AG08395 (cell line): ENCODE measurements at regions not wholly inside any gene's neighbourhood (a gene's known extent, or its start where the extent isn't known, plus 50 kb on each side); places are given as distances from the start of the nearest gene placed in this dataset.

Source experiments
- DNase-seq: peaks from one replicate; pipeline ENCODE4 v3.0.0; 2012; ENCODE audit warnings: mixed read lengths, low spot score

DNA sequence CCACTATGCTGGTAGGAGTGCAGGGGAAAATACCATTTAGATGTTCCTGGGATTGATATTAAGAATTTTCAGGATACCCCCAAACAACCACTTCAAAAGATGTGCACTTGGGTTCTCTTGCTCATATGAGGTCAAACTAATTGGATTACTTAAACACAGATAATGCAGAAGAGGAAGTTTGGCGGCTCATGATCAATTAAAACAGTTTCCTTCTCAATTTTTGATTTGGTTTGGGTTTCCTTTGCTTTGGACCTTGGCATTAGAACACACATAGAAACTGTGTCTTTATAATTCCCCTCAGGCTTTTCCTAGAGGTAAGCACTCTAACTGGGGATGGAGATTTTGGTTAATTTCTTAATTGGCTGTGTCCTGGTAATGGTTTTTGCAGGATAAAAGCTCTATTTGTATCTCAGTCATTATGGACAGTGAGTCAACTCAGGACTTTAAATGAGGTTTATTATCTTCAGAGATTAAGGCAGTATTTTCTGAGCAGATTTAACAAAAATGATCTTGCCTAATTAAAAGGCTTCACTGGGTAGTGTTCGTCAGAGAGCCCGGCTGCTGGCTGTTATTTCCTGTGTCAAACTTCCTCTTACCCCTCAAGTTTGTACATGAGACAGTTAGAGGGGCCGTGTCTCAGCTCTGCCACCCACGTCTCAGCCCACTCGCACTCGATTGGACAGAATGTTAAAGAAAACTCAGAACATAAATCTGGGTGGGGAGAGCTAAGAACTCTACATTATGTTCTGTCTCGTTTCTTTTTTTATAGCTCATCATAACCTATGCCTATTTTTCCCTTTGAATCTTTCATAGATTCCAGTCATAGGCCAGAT is 50.3 kb upstream of the PREP start:
- no peak for DNase-seq
